A549 (cell line): ENCODE measurements at regions not wholly inside any gene's neighbourhood (a gene's known extent, or its start where the extent isn't known, plus 50 kb on each side); places are given as distances from the start of the nearest gene placed in this dataset.

ENCODE experiments used
- CTCF ChIP-seq: fragments of >200 bp; sonication (Bioruptor Twin); formaldehyde crosslinking; IDR thresholded peaks from 3 replicates; pipeline ENCODE4 v1.5.1; 2016
- ESRRA ChIP-seq: fragments of 150-350 bp; IDR thresholded peaks from 2 replicates; pipeline ENCODE4 v1.6.1; 2014; ENCODE audit warnings: mild to moderate bottlenecking, low read length, borderline replicate concordance
- MAX ChIP-seq: IDR thresholded peaks from 2 replicates; pipeline ENCODE4 v1.6.1; 2012

- TF ChIP-seq MAX (no peak), ESRRA (no peak), CTCF (no peak)
Observed at GRCh38 chr7:140260352-140261104, 83.7 kb upstream of the KDM7A start.
